ENCODE measurements at regions not wholly inside any gene's neighbourhood (a gene's known extent, or its start where the extent isn't known, plus 50 kb on each side); places are given as distances from the start of the nearest gene placed in this dataset.

DNA sequence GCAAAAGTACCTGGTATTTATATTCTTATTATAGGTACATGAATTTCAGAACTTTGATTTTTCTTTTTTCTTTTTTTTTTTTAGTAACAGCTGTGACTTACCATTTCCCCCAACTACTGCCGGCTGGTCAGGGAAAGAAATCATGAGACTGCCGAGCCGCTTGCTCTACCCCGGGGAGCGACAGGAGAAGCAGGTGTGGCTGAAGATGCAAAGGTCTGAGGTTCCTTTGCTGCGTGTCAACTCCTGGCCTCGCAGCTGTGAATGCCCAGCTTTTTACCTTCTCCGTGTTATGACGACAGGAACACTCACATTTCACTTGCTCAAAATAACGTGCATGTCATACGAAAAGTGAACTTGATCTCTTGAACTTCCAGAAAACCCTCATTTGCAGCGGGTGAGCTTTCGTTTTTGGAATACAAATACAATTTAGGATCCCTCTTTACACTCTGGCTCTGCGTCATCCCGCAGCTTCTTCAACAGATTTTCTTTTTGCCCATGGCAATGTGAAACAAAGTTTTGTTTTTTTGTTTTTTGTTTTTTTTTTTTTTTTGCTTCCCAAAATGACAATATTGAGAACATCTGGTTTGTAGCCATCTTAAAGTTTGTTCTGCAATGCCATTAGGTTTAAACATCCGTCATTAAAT, 117.9 kb downstream of the EFNB2 start:
- no peak overlapping the region for H3K4me3 ChIP-seq (ENCODE audit: low read depth, low read length)
- TF ChIP-seq, protein P1, sequence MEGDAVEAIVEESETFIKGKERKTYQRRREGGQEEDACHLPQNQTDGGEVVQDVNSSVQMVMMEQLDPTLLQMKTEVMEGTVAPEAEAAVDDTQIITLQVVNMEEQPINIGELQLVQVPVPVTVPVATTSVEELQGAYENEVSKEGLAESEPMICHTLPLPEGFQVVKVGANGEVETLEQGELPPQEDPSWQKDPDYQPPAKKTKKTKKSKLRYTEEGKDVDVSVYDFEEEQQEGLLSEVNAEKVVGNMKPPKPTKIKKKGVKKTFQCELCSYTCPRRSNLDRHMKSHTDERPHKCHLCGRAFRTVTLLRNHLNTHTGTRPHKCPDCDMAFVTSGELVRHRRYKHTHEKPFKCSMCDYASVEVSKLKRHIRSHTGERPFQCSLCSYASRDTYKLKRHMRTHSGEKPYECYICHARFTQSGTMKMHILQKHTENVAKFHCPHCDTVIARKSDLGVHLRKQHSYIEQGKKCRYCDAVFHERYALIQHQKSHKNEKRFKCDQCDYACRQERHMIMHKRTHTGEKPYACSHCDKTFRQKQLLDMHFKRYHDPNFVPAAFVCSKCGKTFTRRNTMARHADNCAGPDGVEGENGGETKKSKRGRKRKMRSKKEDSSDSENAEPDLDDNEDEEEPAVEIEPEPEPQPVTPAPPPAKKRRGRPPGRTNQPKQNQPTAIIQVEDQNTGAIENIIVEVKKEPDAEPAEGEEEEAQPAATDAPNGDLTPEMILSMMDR (IDR thresholded peaks at IDR 0.05; ENCODE audit: control insufficient read depth, extremely low read depth, insufficient read depth): no peak
- DNase-seq (ENCODE audit: low read depth): no peak

- no peak for DNase-seq (ENCODE audit: low read depth)
- H3K4me3 ChIP-seq (ENCODE audit: low read depth, low read length): no peak overlapping the region
- TF ChIP-seq, protein P1 (IDR thresholded peaks at IDR 0.05; ENCODE audit: control insufficient read depth, extremely low read depth, insufficient read depth): no peak
These were observed 118.8 kb downstream of the EFNB2 start for GRCh38 chr13:106416645-106417044.

GRCh38 chr13:106415971-106416370, 119.5 kb downstream of the EFNB2 start:
- TF ChIP-seq, protein P1 (IDR thresholded peaks at IDR 0.05; ENCODE audit: control insufficient read depth, extremely low read depth, insufficient read depth): no peak
- DNase-seq (ENCODE audit: low read depth): no peak
- H3K4me3 ChIP-seq (ENCODE audit: low read depth, low read length): no peak overlapping the region

DNA sequence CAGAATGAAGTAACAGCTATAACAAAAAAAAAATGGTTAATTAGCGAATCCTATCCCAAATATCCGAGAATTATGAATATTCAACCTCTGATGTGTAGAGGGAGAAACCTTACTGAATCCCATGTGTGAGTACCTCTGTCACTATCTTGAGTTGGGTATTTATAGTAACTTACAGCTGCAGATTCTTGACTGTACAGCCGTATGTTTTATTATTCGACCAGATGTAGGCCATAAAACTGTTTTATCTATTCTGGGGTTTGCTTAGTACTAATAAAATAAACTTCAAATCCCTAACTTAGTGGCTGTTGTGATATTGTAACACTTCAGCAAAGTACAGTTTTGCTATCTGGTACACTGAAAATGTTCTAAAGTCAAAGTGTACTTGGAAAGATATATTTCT, 120.0 kb downstream of the EFNB2 start:
- TF ChIP-seq, protein P1 (IDR thresholded peaks at IDR 0.05; ENCODE audit: control insufficient read depth, extremely low read depth, insufficient read depth): no peak
- DNase-seq (ENCODE audit: low read depth): no peak
- no peak overlapping the region for H3K4me3 ChIP-seq (ENCODE audit: low read depth, low read length)

DNA sequence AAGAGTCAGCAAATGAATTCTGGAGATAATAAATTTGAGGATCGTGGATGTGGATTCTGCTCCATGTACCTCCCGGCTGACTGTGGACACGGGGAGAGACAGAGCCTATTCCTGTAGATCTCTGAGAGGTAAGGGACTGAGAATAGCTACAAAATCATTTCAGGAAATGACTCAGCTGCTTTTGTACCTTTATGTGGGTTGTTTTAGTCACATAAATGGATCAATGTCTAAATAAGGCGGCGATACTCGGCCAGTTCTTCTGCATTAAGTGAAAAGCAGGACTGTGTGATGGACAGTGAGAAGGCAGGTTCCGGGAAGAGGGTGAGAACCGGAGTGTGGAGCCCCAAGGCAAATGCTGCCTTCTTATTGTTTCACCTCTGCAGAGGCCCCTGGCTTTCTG, 128.1 kb downstream of the EFNB2 start:
- TF ChIP-seq, protein P1 (IDR thresholded peaks at IDR 0.05; ENCODE audit: control insufficient read depth, extremely low read depth, insufficient read depth): no peak
- no peak overlapping the region for H3K4me3 ChIP-seq (ENCODE audit: low read depth, low read length)
- no peak for DNase-seq (ENCODE audit: low read depth)

- no peak overlapping the region for H3K4me3 ChIP-seq (ENCODE audit: low read depth, low read length)
- no peak for DNase-seq (ENCODE audit: low read depth)
- TF ChIP-seq, protein P1 (IDR thresholded peaks at IDR 0.05; ENCODE audit: control insufficient read depth, extremely low read depth, insufficient read depth): no peak
These were observed 129.7 kb downstream of the EFNB2 start for GRCh38 chr13:106405731-106406130.

- TF ChIP-seq, protein P1 (IDR thresholded peaks at IDR 0.05; ENCODE audit: control insufficient read depth, extremely low read depth, insufficient read depth): no peak
- DNase-seq (ENCODE audit: low read depth): no peak
These were observed 132.2 kb downstream of the EFNB2 start for GRCh38 chr13:106403280-106403679.

More at GRCh38 chr13:106403280-106403679, 132.2 kb downstream of the EFNB2 start:
- no peak overlapping the region for H3K4me3 ChIP-seq (ENCODE audit: low read depth, low read length)

Data from LNCaP clone FGC (cell line).